GM23338 (cell line): ENCODE measurements at regions not wholly inside any gene's neighbourhood (a gene's known extent, or its start where the extent isn't known, plus 50 kb on each side); places are given as distances from the start of the nearest gene placed in this dataset.

Experiments
- ATAC-seq: fragments of 200-7000 bp; cut with Tn5 transposase; 3 replicates; pipeline ENCODE4 v1.9.1; 2020
- DNase-seq: peaks from one replicate; pipeline ENCODE4 v3.0.0-alpha.2; 2015; ENCODE audit warnings: low spot score
- H2AFZ ChIP-seq: fragments of 200-600 bp; sonication (generic); 2 replicates; pipeline ENCODE4 v1.8.0; 2016; ENCODE audit warnings: antibody characterized with exemption, mild to moderate bottlenecking, moderate library complexity
- H3F3A ChIP-seq: fragments of 200-600 bp; sonication (generic); replicated peaks from 2 replicates; pipeline ENCODE4 v1.8.0; 2017; ENCODE audit warnings: antibody characterized with exemption, mixed run types, low read depth
- H3K27ac ChIP-seq: fragments of 200-600 bp; sonication (generic); 2 replicates; pipeline ENCODE4 v1.6.1; 2016; ENCODE audit warnings: low read depth
- H3K27me3 ChIP-seq: fragments of 200-600 bp; sonication (generic); 2 replicates; pipeline ENCODE4 v1.8.0; 2016; ENCODE audit warnings: mild to moderate bottlenecking, mixed run types, moderate library complexity; ENCODE audit not compliant: insufficient read depth
- H3K36me3 ChIP-seq: fragments of 200-600 bp; sonication (generic); 2 replicates; pipeline ENCODE4 v1.8.0; 2016; ENCODE audit warnings: mild to moderate bottlenecking; ENCODE audit not compliant: insufficient read depth
- H3K4me1 ChIP-seq: fragments of 200-600 bp; sonication (generic); 2 replicates; pipeline ENCODE4 v1.8.0; 2016; ENCODE audit warnings: mild to moderate bottlenecking, moderate library complexity; ENCODE audit not compliant: insufficient read depth
- H3K4me2 ChIP-seq: fragments of 200-600 bp; sonication (generic); 2 replicates; pipeline ENCODE4 v1.7.1; 2017; ENCODE audit warnings: mixed run types
- H3K4me3 ChIP-seq: fragments of 200-600 bp; sonication (generic); 2 replicates; pipeline ENCODE4 v1.6.1; 2016; ENCODE audit warnings: mixed run types
- H3K79me2 ChIP-seq: fragments of 200-600 bp; sonication (generic); replicated peaks from 2 replicates; pipeline ENCODE4 v1.8.0; 2017; ENCODE audit warnings: mild to moderate bottlenecking; ENCODE audit not compliant: insufficient read depth
- H3K9me2 ChIP-seq: fragments of 200-600 bp; sonication (generic); 2 replicates; pipeline ENCODE4 v1.8.0; 2017; ENCODE audit not compliant: insufficient read depth
- H4K20me1 ChIP-seq: fragments of 200-600 bp; sonication (generic); replicated peaks from 2 replicates; pipeline ENCODE4 v1.8.0; 2017; ENCODE audit warnings: mild to moderate bottlenecking; ENCODE audit not compliant: insufficient read depth
- H3K27ac Mint-ChIP-seq: 2 replicates; pipeline ENCODE4 v1.8.0; 2020; ENCODE audit warnings: inconsistent platforms, mild to moderate bottlenecking, moderate library complexity, mixed read lengths
- H3K27me3 Mint-ChIP-seq: 3 replicates; pipeline ENCODE4 v1.8.0; 2022; ENCODE audit warnings: low read depth, mild to moderate bottlenecking, moderate library complexity, mixed read lengths, inconsistent platforms; ENCODE audit not compliant: insufficient read depth, poor library complexity
- H3K36me3 Mint-ChIP-seq: 3 replicates; pipeline ENCODE4 v1.8.0; 2021; ENCODE audit warnings: low read depth, mild to moderate bottlenecking, inconsistent platforms, moderate library complexity, mixed read lengths
- H3K4me1 Mint-ChIP-seq: 3 replicates; pipeline ENCODE4 v1.8.0; 2020; ENCODE audit warnings: mild to moderate bottlenecking, inconsistent platforms, mixed read lengths
- H3K4me3 Mint-ChIP-seq: 3 replicates; pipeline ENCODE4 v1.8.0; 2021; ENCODE audit warnings: moderate library complexity, mild to moderate bottlenecking, inconsistent platforms, mixed read lengths
- H3K9me3 Mint-ChIP-seq: 3 replicates; pipeline ENCODE4 v1.8.0; 2020; ENCODE audit warnings: moderate library complexity, mild to moderate bottlenecking, inconsistent platforms, mixed read lengths
- EZH2 ChIP-seq: fragments of 200-600 bp; sonication (generic); IDR thresholded peaks from one replicate; pipeline ENCODE4 v1.8.0; 2017; ENCODE audit warnings: antibody characterized with exemption, mild to moderate bottlenecking, low read depth; ENCODE audit not compliant: unreplicated experiment
- JUNB ChIP-seq: IDR thresholded peaks from one replicate; pipeline ENCODE4 v1.6.1; 2016; ENCODE audit warnings: antibody characterized with exemption; ENCODE audit not compliant: unreplicated experiment
- NANOG ChIP-seq: IDR thresholded peaks from 2 replicates; pipeline ENCODE4 v1.6.1; 2016; ENCODE audit warnings: antibody characterized with exemption, borderline replicate concordance
- POLR2AphosphoS5 ChIP-seq: IDR thresholded peaks from 2 replicates; pipeline ENCODE4 v1.6.1; 2016; ENCODE audit warnings: antibody characterized with exemption, low read depth
- STAT1 ChIP-seq: IDR thresholded peaks from one replicate; pipeline ENCODE4 v1.6.1; 2016; ENCODE audit warnings: antibody characterized with exemption; ENCODE audit not compliant: unreplicated experiment
- TF ChIP-seq, protein P1 (sequence below): fragments of 250-450 bp; sonication (Bioruptor Pico); IDR thresholded peaks from 2 replicates; pipeline ENCODE4 v1.5.0; 2020; ENCODE audit warnings: mild to moderate bottlenecking, moderate library complexity
- TF ChIP-seq, protein P2 (sequence below): IDR thresholded peaks from one replicate; pipeline ENCODE4 v1.6.1; 2018; ENCODE audit warnings: antibody characterized with exemption; ENCODE audit not compliant: unreplicated experiment

DNA sequence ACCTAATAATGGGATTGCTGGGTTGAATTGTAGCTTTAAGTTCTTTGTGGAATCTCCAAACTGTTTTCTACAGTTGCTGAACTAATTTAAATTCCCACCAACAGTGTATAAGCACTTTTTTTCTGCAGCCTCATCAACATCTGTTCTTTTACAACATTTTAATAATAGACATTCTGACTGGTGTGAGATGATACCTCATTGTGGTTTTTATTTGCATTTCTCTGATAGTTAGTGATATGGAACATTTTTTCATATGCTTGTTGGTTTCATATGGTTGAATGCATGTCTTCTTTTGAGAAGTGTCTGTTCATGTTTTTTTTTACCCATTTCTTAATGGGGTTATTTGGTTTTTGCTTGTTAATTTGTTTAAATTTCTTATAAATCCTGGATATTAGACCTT lies 1718.9 kb downstream of the C4orf33 start (continued):
- TF ChIP-seq, protein P1, sequence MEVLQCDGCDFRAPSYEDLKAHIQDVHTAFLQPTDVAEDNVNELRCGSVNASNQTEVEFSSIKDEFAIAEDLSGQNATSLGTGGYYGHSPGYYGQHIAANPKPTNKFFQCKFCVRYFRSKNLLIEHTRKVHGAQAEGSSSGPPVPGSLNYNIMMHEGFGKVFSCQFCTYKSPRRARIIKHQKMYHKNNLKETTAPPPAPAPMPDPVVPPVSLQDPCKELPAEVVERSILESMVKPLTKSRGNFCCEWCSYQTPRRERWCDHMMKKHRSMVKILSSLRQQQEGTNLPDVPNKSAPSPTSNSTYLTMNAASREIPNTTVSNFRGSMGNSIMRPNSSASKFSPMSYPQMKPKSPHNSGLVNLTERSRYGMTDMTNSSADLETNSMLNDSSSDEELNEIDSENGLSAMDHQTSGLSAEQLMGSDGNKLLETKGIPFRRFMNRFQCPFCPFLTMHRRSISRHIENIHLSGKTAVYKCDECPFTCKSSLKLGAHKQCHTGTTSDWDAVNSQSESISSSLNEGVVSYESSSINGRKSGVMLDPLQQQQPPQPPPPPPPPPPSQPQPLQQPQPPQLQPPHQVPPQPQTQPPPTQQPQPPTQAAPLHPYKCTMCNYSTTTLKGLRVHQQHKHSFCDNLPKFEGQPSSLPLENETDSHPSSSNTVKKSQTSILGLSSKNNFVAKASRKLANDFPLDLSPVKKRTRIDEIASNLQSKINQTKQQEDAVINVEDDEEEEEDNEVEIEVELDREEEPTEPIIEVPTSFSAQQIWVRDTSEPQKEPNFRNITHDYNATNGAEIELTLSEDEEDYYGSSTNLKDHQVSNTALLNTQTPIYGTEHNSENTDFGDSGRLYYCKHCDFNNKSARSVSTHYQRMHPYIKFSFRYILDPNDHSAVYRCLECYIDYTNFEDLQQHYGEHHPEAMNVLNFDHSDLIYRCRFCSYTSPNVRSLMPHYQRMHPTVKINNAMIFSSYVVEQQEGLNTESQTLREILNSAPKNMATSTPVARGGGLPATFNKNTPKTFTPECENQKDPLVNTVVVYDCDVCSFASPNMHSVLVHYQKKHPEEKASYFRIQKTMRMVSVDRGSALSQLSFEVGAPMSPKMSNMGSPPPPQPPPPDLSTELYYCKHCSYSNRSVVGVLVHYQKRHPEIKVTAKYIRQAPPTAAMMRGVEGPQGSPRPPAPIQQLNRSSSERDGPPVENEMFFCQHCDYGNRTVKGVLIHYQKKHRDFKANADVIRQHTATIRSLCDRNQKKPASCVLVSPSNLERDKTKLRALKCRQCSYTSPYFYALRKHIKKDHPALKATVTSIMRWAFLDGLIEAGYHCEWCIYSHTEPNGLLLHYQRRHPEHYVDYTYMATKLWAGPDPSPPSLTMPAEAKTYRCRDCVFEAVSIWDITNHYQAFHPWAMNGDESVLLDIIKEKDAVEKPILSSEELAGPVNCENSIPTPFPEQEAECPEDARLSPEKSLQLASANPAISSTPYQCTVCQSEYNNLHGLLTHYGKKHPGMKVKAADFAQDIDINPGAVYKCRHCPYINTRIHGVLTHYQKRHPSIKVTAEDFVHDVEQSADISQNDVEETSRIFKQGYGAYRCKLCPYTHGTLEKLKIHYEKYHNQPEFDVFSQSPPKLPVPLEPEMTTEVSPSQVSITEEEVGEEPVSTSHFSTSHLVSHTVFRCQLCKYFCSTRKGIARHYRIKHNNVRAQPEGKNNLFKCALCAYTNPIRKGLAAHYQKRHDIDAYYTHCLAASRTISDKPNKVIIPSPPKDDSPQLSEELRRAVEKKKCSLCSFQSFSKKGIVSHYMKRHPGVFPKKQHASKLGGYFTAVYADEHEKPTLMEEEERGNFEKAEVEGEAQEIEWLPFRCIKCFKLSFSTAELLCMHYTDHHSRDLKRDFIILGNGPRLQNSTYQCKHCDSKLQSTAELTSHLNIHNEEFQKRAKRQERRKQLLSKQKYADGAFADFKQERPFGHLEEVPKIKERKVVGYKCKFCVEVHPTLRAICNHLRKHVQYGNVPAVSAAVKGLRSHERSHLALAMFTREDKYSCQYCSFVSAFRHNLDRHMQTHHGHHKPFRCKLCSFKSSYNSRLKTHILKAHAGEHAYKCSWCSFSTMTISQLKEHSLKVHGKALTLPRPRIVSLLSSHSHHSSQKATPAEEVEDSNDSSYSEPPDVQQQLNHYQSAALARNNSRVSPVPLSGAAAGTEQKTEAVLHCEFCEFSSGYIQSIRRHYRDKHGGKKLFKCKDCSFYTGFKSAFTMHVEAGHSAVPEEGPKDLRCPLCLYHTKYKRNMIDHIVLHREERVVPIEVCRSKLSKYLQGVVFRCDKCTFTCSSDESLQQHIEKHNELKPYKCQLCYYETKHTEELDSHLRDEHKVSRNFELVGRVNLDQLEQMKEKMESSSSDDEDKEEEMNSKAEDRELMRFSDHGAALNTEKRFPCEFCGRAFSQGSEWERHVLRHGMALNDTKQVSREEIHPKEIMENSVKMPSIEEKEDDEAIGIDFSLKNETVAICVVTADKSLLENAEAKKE: no peak

DNA sequence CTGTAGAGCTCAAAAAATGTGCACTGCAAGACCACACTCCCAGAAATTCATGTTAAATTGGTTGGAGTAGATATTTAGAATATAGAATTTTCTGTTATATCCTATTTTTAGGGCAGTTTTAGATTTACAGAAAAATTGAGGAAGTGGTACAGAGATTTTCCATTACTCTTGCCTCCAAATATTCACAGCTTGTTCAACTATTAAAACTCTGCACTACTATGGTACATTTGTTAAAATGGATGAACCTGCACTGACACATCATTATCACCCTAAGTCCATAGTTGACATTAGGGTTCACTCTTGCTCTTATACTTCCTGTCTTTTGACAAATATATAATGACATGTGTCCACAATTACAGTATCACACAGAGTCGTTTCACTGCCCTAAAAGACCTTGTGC lies 1724.5 kb downstream of the C4orf33 start:
- Histone ChIP-seq H3K79me2 (no peaks in the 10 kb centered on the region), H3K4me2 (no peak overlapping the region), H4K20me1 (no peaks in the 10 kb centered on the region), H3K36me3 (no peaks in the 10 kb centered on the region), H2AFZ (no peak overlapping the region), H3K4me3 (no peak overlapping the region), H3K27ac (no peak overlapping the region), H3F3A (no peaks in the 10 kb centered on the region), H3K4me1 (no peaks in the 10 kb centered on the region), H3K9me2 (no peaks in the 10 kb centered on the region), H3K27me3 (no peaks in the 10 kb centered on the region)
- DNase-seq: no peak
- no peaks in the 10 kb centered on the region for H3K27me3 Mint-ChIP-seq
- no peak overlapping the region for H3K27ac Mint-ChIP-seq
- peaks cover 9% of the 10 kb centered on the region; the same call in 2 of the 3 replicates for H3K9me3 Mint-ChIP-seq
- H3K36me3 Mint-ChIP-seq: peaks cover 8% of the 10 kb centered on the region; the same call in 2 of the 3 replicates
- ATAC-seq: no peak
- no peak overlapping the region for H3K4me3 Mint-ChIP-seq
- no peaks in the 10 kb centered on the region for H3K4me1 Mint-ChIP-seq
- TF ChIP-seq, protein P1: no peak
- TF ChIP-seq, protein P2, sequence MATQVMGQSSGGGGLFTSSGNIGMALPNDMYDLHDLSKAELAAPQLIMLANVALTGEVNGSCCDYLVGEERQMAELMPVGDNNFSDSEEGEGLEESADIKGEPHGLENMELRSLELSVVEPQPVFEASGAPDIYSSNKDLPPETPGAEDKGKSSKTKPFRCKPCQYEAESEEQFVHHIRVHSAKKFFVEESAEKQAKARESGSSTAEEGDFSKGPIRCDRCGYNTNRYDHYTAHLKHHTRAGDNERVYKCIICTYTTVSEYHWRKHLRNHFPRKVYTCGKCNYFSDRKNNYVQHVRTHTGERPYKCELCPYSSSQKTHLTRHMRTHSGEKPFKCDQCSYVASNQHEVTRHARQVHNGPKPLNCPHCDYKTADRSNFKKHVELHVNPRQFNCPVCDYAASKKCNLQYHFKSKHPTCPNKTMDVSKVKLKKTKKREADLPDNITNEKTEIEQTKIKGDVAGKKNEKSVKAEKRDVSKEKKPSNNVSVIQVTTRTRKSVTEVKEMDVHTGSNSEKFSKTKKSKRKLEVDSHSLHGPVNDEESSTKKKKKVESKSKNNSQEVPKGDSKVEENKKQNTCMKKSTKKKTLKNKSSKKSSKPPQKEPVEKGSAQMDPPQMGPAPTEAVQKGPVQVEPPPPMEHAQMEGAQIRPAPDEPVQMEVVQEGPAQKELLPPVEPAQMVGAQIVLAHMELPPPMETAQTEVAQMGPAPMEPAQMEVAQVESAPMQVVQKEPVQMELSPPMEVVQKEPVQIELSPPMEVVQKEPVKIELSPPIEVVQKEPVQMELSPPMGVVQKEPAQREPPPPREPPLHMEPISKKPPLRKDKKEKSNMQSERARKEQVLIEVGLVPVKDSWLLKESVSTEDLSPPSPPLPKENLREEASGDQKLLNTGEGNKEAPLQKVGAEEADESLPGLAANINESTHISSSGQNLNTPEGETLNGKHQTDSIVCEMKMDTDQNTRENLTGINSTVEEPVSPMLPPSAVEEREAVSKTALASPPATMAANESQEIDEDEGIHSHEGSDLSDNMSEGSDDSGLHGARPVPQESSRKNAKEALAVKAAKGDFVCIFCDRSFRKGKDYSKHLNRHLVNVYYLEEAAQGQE: no peak
- TF ChIP-seq NANOG (no peak), EZH2 (no peak), STAT1 (no peak), JUNB (no peak), POLR2AphosphoS5 (no peak)
